GM23248 (cell line): ENCODE measurements at regions not wholly inside any gene's neighbourhood (a gene's known extent, or its start where the extent isn't known, plus 50 kb on each side); places are given as distances from the start of the nearest gene placed in this dataset.

Experiments used
- DNase-seq: peaks from one replicate; pipeline ENCODE4 v3.0.0-alpha.2; 2015
- H2AFZ ChIP-seq: fragments of 200-600 bp; sonication (generic); 2 replicates; pipeline ENCODE4 v1.6.1; 2016; ENCODE audit warnings: antibody characterized with exemption
- H3F3A ChIP-seq: fragments of 200-600 bp; sonication (generic); 2 replicates; pipeline ENCODE4 v1.6.1; 2016; ENCODE audit warnings: mild to moderate bottlenecking, antibody characterized with exemption, mixed run types; ENCODE audit not compliant: insufficient read depth
- H3K27ac ChIP-seq: fragments of 200-600 bp; sonication (generic); 2 replicates; pipeline ENCODE4 v1.5.1; 2016; ENCODE audit warnings: mild to moderate bottlenecking
- H3K27me3 ChIP-seq: fragments of 200-600 bp; sonication (generic); replicated peaks from 2 replicates; pipeline ENCODE4 v1.6.1; 2016; ENCODE audit warnings: mild to moderate bottlenecking; ENCODE audit not compliant: insufficient read depth
- H3K36me3 ChIP-seq: fragments of 200-600 bp; sonication (generic); 2 replicates; pipeline ENCODE4 v1.6.1; 2016; ENCODE audit warnings: low read depth, mild to moderate bottlenecking
- H3K4me1 ChIP-seq: fragments of 200-600 bp; sonication (generic); 2 replicates; pipeline ENCODE4 v1.6.1; 2016; ENCODE audit warnings: mild to moderate bottlenecking; ENCODE audit not compliant: insufficient read depth
- H3K4me2 ChIP-seq: fragments of 200-600 bp; sonication (generic); one replicate; pipeline ENCODE4 v1.6.1; 2016; ENCODE audit warnings: mild to moderate bottlenecking; ENCODE audit not compliant: unreplicated experiment
- H3K4me3 ChIP-seq: fragments of 200-600 bp; sonication (generic); 2 replicates; pipeline ENCODE4 v1.5.1; 2016; ENCODE audit warnings: mild to moderate bottlenecking
- H3K79me2 ChIP-seq: fragments of 200-600 bp; sonication (generic); 2 replicates; pipeline ENCODE4 v1.6.1; 2016; ENCODE audit warnings: mild to moderate bottlenecking; ENCODE audit not compliant: insufficient read depth
- H3K9ac ChIP-seq: fragments of 200-600 bp; sonication (generic); 2 replicates; pipeline ENCODE4 v1.6.1; 2016; ENCODE audit warnings: mild to moderate bottlenecking
- H3K9me2 ChIP-seq: fragments of 200-600 bp; sonication (generic); 2 replicates; pipeline ENCODE4 v1.6.1; 2016; ENCODE audit warnings: mixed run types, mild to moderate bottlenecking, moderate library complexity; ENCODE audit not compliant: insufficient read depth
- H3K9me3 ChIP-seq: fragments of 200-600 bp; sonication (generic); one replicate; pipeline ENCODE4 v1.6.1; 2017; ENCODE audit warnings: low read depth
- H4K20me1 ChIP-seq: fragments of 200-600 bp; sonication (generic); 2 replicates; pipeline ENCODE4 v1.6.0; 2016; ENCODE audit not compliant: insufficient read depth
- EZH2 ChIP-seq: fragments of 200-600 bp; sonication (generic); IDR thresholded peaks from 2 replicates; pipeline ENCODE4 v1.6.1; 2018; ENCODE audit warnings: antibody characterized with exemption, mild to moderate bottlenecking; ENCODE audit not compliant: insufficient read depth, poor library complexity, severe bottlenecking
- EZH2phosphoT487 ChIP-seq: fragments of 200-600 bp; sonication (generic); IDR thresholded peaks from 2 replicates; pipeline ENCODE4 v1.6.1; 2018; ENCODE audit warnings: antibody characterized with exemption, moderate library complexity, mild to moderate bottlenecking, low read depth; ENCODE audit not compliant: insufficient read depth
- WGBS, 2 experiments: methylation state at CpG; one replicate each; pipeline ENCODE4 v1.1.6; 2015 to 2017; ENCODE audit warnings: low lambda C conversion rate in 2 of 2, low coverage in 1 of 2; ENCODE audit errors: missing lambda C conversion rate in 2 of 2; 5-methylcytosine and 5-hydroxymethylcytosine counted together
- in situ Hi-C: fragments of 300-500 bp; cut with MboI; formaldehyde crosslinking; loops from 2 replicates; pipeline ENCODE4 v1.15.0; 2020

DNA sequence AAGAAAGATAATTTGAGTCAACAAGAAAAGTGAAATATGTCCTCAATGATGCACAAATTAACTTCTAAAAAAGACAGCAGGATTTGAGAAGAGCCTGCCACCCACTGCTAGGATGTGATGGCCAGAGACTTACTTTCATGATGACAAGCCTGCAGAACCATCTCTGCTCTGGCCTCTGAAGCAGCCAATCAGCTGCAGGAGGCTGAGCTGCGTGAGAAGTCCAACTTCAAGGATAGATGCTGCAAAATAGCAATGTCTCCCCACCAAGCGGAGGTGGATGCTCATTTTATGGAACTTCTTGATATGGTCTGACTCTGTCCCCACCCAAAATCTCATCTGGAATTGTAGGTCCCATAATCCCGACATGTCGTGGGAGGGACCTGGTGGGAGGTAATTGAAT, 53.1 kb downstream of the CYRIA start:
- H3K27me3 ChIP-seq: peaks cover 14% of the 10 kb centered on the region
- in situ Hi-C loops: loop anchor here (10.0 kb wide), 2 partner anchors 142 to 978 kb away; no protein-coding TSS in a partner anchor

DNA sequence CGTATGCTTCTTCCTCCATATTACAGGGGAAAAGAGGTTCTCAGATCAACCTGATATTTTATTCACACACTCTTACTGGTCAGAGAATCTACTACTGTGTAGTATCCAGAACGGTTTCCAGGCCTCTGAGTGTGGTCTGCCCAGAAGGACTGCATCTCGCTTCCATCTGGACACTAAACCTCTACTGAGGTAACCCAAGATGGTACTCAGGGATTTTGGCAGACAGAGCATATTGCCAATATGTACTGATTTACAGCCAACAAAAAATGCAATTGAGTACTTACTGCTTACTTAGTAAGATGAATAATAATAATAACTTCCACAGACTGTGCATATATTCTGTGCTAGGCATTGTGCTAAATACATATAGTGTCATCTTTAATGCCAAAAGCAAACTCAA, 55.8 kb downstream of the CYRIA start:
- no peak overlapping the region for H3K4me2 ChIP-seq
- no peaks in the 10 kb centered on the region for H3K79me2 ChIP-seq
- H3K9ac ChIP-seq: no peak overlapping the region
- H3K4me1 ChIP-seq: no peaks in the 10 kb centered on the region
- no peak for DNase-seq
- H3K27ac ChIP-seq: no peak overlapping the region
- no peak for TF ChIP-seq EZH2phosphoT487
- TF ChIP-seq EZH2: no peak
- H2AFZ ChIP-seq: no peak overlapping the region
- H3K9me3 ChIP-seq: no peaks in the 10 kb centered on the region
- H4K20me1 ChIP-seq: no peaks in the 10 kb centered on the region
- peaks cover 14% of the 10 kb centered on the region for H3K27me3 ChIP-seq
- H3K9me2 ChIP-seq: no peaks in the 10 kb centered on the region
- H3F3A ChIP-seq: no peaks in the 10 kb centered on the region
- H3K4me3 ChIP-seq: no peak overlapping the region
- WGBS, 2 experiments: 46 to 53% methylated on average over 3 of the region's 3 CpGs
- in situ Hi-C loops: loop anchor here (10.0 kb wide), 2 partner anchors 145 to 975 kb away; no protein-coding TSS in a partner anchor
- no peaks in the 10 kb centered on the region for H3K36me3 ChIP-seq

More for the DNA sequence above, 53.1 kb downstream of the CYRIA start:
- Histone ChIP-seq H3K4me1 (no peaks in the 10 kb centered on the region), H3K4me3 (no peak overlapping the region), H3F3A (no peaks in the 10 kb centered on the region), H3K27ac (no peak overlapping the region), H3K9me2 (no peaks in the 10 kb centered on the region), H3K36me3 (no peaks in the 10 kb centered on the region), H4K20me1 (no peaks in the 10 kb centered on the region), H3K4me2 (no peak overlapping the region), H3K9me3 (no peaks in the 10 kb centered on the region), H2AFZ (no peak overlapping the region), H3K79me2 (no peaks in the 10 kb centered on the region), H3K9ac (no peak overlapping the region)
- TF ChIP-seq EZH2 (no peak), EZH2phosphoT487 (no peak)
- WGBS, 2 experiments: 62 to 77% methylated on average over 4 of the region's 4 CpGs
- no peak for DNase-seq

DNA sequence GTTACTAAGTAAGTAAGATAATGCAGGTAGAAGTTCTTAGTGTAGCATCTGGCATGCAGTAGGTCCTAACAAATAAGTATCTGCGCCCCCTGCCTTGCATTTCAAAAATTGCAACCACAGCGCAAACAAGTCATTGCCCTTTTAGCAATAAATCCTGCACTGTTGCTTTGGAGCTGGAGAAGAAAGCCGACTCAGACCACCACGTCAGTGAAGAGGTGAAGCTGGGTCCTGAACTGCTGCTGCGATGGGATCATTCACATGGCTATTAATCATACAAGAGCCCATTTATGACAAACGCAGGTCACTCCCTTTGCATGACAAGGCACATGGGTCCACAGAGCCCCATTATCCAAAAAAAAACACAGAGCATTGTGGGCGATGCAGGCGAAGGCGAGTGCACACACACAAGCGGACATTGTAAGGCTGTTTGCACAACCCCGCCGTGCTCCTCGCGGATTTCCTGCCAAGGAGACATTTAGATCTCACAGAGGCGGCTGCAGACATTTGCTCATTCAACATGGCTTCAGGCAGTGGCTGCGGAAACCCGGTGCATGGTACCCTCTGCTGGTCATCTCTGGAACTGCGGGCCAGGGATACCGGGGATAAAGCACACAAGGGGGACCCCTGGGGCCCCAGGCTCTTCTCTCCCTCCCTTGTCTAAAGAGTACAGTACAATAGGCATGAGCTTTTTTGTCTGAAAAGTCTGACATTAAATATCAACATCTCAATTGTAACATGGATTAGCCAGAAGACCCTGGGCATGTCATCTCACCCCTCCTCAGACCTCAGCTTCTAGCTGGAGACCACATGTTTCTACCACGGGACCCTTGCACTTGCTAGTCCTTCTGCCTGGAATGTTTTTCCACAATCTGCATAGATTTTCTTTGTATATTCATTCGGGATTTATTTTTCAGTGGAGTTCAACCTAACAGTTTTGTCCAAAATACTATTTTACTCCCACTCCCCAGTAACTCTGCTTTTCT, 56.7 kb downstream of the CYRIA start:
- peak overlapping the region; percentile 98 for H3K4me2 ChIP-seq
- H3K4me3 ChIP-seq: peak overlapping the region; percentile 75
- no peak overlapping the region; the same call in 1 of the 2 replicates for H3K27ac ChIP-seq
- WGBS, 2 experiments: 1 to 2% methylated on average over 21 of the region's 21 CpGs
- in situ Hi-C loops: no loop called here
- TF ChIP-seq EZH2phosphoT487 (no peak), EZH2 (no peak)
- H2AFZ ChIP-seq: peak overlapping the region; percentile 97
- peak overlapping the region; percentile 41; the same call in 1 of the 2 replicates for H3K9ac ChIP-seq
- H3K9me2 ChIP-seq: no peaks in the 10 kb centered on the region
- no peaks in the 10 kb centered on the region for H4K20me1 ChIP-seq
- H3K79me2 ChIP-seq: no peaks in the 10 kb centered on the region
- no peaks in the 10 kb centered on the region for H3K36me3 ChIP-seq
- no peaks in the 10 kb centered on the region for H3K9me3 ChIP-seq
- H3K27me3 ChIP-seq: peaks cover 10% of the 10 kb centered on the region; the same call in 1 of the 2 replicates
- H3F3A ChIP-seq: no peaks in the 10 kb centered on the region
- no peaks in the 10 kb centered on the region for H3K4me1 ChIP-seq
- DNase-seq: peak; percentile 87

- Histone ChIP-seq H4K20me1 (no peaks in the 10 kb centered on the region), H3K4me3 (no peak overlapping the region), H2AFZ (no peak overlapping the region), H3K9me3 (no peaks in the 10 kb centered on the region), H3K9me2 (no peaks in the 10 kb centered on the region), H3K27me3 (no peaks in the 10 kb centered on the region), H3K9ac (no peak overlapping the region), H3K4me1 (no peaks in the 10 kb centered on the region), H3K36me3 (no peaks in the 10 kb centered on the region), H3K4me2 (no peak overlapping the region), H3K27ac (no peak overlapping the region), H3F3A (no peaks in the 10 kb centered on the region), H3K79me2 (no peaks in the 10 kb centered on the region)
- in situ Hi-C loops: no loop called here
- 63 to 67% methylated on average over 7 of the region's 7 CpGs for WGBS, 2 experiments
- TF ChIP-seq EZH2phosphoT487: no peak
- DNase-seq: no peak
Observed at GRCh38 chr2:16607301-16607700, 58.3 kb downstream of the CYRIA start.
